Stimulated activated CD4-positive, alpha-beta T cell treated with anti-CD3 and anti-CD28 coated beads, Interleukin-4, amount 100 ng/mL, for 4 hours (primary cell): ENCODE measurements at regions not wholly inside any gene's neighbourhood (a gene's known extent, or its start where the extent isn't known, plus 50 kb on each side); places are given as distances from the start of the nearest gene placed in this dataset.
"Not testable (repeated sequence)": the region's sequence is repeated elsewhere in the genome, so short reads cannot be mapped to it uniquely, and the experiment has no call there.

Experiments used
- DNase-seq, 2 experiments: peaks; one replicate each; pipeline ENCODE4 v3.0.0-alpha.2; 2020

DNA sequence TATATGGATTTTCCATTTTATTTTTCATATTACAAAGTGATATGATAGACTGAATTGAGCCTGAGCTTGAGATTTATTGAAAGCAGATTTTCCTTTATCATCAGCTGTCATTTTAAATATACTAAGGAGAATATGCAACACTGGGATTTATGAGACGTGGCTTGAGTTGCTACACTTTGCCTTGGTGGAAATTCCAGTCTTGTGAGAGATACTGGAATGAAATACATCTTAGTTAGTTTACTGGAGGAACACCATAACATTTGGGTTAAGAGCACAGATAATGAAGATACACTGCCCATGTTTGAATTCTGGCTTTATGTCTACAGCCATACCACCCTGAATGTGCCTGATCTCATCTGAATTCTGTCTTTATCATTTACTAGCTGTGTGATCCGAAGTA, 86.5 kb upstream of the IFNGR1 start:
- no peak for DNase-seq

DNA sequence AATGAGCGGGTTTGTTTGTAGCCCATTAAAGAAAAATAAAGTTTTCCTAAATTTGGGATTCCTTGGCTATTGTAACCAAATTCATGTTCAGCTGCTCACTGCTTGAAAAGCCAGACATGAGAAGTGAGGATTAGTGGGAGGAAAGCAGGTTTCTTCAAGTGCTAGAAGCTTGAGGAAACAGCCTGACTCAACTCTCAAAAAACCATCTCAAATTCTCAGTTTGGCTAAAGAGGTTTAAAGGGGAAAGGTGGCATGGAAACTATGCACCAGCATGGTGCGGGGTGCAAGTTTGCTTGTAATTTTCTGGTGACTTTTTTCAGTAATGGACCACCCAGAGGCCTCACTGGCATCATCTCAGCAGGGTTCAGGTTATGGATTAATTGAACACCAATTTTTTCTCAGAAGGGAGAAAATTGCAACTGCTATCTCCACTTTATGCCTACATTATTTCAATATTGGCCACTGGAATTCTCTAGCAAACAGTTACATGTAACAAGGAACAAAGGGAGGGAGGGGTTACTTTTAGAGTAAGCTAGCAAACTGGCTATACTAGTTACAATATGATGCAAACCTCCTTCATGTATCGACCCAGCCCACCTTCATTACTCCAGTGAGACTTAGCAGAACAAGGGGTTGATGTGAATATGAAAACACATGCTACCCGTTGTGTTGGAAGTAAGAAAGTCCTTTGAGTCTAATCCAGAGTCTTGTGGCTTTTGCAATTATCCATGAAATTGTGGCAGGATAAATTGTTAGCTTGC, 85.0 kb upstream of the IFNGR1 start:
- no peak for DNase-seq

DNA sequence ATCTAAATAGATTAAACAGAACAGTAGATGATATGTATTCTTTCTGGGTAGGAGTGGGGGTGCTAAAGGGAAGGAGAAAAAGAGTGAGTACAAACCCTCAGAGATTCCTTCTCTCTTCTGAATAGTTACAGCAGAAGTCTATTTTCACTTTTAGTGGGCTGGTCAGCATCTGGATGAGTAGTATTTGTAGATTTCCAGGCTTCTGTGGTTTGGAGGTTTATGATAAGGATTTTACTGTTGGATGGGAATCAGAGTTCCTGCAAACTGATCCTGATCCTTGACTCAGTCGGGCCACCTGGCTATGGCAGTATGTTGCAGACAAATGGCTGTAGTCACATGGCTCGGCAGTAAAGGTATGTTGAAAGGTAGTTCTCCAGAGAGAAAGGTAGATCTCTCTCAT, 84.3 kb upstream of the IFNGR1 start:
- DNase-seq: no peak

DNA sequence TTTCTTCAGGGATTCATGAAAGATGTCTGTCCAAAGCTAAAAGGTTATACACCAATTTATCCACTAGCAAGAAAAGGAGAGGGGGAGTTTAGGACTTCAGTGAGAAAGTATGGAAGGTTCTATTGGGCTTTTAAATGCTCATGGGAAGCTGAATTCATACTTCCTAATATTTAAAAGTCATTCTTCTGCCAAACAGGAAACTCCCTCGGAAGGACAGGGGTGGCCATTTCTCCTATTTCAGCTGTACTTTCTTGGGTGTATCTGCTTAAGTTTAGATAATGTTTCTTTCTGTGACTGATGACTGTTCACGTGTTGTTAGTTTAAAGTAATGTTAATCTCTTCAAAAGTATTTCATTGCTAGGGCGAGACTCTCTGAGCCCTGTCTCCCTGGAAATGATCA, 80.5 kb upstream of the IFNGR1 start:
- no peak for DNase-seq

DNA sequence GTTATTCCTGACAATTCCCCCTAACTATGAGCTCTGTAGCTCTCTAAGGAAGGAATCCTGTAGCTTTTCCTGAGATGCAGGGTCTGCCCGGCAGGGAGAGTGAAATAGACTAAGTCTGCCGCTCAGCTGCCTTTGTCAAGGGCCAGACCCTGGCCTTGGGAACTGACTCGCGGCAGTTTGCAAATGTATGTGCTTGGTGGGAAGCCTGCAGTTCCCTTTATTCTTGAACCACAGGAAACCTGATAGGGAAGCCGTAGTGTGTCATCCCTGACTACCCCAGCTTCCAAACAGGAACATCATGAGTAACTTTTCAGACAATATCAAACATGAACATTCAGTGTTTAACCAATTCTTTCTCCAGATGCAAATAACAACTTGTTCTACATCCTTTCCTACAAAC, 78.7 kb upstream of the IFNGR1 start:
- DNase-seq: no peak

DNA sequence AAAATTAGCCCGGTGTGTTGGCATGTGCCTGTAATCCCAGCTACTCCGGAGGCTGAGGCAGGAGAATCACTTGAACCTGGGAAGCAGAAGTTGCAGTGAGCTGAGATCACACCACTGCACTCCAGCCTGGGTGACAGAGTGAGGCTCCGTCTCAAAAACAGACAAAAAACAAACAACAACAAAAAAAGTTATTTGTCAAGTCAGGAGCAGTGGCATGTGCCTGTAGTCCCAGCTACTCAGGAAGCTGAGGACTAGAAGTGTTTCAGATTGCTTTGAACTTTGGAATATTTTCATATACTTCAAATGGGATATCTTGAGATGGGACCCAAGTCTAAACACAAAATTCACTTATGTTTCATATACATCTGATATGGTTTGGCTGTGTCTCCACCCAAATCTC, 73.1 kb upstream of the IFNGR1 start:
- DNase-seq: not testable (repeated sequence)

DNA sequence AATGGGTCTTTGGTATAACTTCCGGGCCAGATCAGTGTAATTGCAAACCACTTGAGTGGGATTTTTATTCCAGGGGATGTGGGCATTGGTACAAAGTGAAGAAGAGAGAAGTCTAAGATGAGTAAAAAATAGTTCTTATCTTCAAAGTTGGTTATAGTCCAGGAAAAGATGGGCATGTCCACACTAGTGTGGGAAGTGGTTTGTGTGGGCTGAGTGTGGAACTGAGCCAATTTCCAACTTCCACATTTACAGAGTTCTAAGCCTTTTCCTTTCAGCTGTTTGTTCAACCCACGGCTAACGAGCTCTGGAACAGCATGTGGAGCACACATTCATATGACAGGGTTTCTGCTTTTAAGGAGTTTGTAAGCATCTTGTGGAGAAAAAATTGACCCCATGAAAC, 72.3 kb upstream of the IFNGR1 start:
- no peak for DNase-seq

DNA sequence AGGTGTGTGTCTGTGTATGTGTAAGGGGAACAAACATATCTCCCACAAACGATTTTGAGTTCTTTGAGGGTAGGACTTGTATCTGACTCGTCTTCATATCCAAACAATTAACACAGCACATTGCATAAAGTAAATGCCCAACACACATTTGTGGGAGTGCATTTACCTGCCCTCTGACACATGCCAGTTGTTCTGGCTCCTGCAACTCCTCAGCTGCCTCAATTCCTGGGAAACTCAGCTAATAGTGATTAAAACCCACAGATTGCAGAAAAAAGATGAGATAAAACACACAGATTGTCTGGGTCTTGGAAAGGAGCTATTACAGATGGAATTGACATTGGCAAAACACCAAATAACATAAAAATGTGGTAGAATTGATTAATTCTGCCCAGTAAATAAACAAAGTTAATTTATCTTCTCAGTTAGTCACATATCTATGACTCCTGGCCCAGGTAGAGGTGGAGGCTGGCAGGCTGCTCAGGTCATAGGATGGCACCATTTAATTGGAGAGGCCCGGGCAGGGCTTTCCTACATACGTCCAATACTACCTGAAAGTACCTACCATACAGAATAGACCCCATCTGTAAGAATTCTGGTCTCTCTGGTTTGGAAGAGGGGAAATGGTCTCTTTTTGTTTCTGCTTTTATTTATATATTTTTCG, 71.5 kb upstream of the IFNGR1 start:
- DNase-seq: no peak

DNA sequence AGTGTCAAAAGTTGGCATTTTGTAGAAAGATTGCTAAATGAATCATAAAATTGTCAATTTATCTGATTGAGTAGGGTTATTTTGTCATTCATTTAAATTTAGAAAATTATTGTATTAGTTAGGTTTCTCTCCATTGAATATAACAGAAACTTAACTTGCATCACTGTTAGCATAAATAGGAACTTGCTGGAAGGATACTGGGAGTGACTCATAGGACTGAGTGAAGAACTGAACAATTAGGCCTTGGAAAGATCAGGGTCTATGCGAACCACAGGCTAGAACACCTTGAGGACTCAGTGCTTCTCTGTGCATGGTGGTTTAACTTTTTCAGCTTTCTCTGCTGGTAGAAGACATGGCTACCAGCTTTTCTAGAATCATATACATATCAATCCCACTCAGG, 67.7 kb upstream of the IFNGR1 start:
- no peak for DNase-seq

DNA sequence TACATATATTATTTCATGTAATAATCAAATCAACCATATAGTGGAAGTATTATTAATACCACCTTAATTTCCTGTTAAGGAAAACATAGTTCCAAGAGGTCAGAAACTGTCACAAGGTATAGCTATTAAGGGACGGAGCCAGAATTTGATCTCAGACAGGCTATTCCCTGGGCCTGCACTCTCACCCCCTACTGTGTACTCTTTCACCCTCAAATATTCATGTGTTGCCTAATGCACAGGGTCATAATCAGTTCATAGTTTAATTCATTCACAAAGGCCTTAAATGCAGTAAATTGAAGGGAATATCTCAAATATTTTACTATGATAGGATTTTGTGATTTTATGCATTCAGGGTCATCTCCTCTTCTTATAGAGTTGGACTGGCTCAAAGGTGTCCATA, 67.2 kb upstream of the IFNGR1 start:
- no peak for DNase-seq

DNA sequence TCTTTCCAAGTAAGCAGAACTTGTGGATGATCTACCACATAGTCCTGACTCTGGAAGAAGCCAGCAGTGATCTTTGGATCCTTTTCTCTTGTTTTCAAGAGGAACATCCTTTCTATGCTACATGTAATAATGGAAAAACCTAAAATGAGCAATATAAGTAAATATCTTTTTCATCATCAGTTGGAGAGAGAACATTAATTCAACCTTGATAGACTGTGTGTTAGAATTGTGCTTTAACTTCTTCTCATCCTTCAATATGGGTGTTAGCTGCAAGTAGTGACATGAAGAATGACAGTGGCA, 65.6 kb upstream of the IFNGR1 start:
- no peak for DNase-seq

DNA sequence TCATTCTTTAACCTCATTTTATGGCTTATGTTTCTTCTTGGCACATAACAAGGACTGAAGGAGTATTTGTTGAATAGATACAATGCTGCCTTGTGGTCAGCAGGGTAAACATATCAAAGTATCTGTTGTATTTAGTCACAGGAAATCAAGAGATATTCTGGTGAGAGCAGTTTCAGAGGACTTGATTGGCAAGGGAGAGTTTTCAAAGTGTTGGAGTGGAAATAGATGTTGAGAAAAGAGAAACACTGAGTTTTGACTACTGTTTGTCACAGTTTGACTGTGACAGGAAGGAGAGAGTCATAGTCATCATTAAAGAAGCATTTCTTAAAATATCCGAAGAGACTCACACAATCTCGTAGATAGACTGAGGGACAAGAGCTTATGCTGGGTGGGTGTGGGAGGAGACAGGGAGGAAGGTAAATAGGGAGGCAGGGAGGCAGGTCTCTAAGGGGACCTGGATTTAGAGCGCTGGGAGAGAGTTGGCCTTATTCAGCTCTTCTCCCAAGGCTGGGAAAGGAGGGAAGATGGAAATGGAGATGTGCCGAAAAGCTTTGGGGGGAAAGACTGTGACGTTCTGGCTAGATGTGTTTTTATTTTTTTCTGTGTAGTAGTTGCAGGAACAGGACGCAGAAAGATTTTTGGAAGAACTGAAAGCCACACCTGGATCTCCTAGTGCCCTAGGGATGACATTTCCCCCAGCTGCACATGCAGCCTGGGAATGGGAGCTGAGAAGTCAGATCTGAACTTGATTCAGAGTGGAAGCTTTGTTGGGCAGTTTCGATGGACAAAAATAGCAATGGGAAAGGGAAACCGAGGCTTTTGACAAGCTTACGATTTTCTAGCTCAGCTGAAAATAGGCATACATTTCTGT, 65.0 kb upstream of the IFNGR1 start:
- DNase-seq: no peak

DNA sequence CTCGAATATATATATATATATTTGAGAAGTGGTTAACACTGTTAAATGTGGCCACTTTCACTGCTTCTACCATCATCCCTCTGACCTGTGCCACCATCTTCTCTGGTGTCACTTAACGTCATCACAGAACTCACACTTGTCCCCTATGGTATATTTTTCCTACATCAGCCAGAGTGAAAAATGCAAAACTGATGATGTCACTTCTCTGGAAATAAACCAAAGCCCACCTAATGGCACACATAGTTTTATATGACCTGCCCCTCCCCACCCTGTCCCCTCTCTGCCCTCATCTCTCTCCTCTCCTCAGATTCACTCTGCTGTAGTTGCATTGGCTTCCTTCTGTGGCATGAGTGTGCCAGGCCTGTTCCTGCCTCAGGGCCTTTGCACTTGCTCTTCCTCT, 63.9 kb upstream of the IFNGR1 start:
- DNase-seq: no peak

DNA sequence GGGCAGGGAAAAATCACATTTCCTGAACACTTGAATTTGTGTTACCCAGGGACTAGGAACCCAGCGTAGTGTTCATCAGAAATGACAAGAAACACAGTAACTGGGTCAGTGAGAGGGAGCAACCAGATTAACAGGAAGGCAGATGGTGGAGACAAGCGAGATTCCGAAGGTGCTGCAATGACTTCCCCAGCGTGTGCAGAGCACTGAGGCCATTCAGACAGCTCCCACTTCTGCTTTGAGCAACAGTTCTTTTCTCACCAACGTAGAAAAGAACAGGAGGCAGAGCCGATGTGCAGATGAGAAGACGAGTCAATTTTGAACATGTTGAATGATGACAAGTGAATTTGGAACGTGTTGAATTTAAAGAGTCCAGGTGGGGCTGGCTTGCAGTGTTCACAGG, 63.1 kb upstream of the IFNGR1 start:
- no peak for DNase-seq

DNA sequence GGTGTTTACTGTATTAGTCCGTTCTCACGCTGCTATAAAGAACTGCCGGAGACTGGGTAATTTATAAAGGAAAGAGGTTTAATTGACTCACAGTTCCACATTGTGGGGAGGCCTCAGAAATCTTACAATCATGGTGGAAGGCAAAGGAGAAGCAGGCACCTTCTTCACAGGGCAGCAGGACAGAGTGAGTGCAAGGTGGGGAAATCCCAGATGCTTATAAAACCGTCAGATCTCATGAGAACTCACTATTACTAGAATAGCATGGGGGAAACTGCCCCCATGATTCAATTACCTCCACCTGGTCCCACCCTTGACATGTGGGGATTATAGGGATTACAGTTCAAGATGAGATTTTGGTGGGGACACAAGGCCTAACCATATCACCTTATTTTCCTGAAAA, 60.1 kb upstream of the IFNGR1 start:
- DNase-seq: not testable (repeated sequence)

DNA sequence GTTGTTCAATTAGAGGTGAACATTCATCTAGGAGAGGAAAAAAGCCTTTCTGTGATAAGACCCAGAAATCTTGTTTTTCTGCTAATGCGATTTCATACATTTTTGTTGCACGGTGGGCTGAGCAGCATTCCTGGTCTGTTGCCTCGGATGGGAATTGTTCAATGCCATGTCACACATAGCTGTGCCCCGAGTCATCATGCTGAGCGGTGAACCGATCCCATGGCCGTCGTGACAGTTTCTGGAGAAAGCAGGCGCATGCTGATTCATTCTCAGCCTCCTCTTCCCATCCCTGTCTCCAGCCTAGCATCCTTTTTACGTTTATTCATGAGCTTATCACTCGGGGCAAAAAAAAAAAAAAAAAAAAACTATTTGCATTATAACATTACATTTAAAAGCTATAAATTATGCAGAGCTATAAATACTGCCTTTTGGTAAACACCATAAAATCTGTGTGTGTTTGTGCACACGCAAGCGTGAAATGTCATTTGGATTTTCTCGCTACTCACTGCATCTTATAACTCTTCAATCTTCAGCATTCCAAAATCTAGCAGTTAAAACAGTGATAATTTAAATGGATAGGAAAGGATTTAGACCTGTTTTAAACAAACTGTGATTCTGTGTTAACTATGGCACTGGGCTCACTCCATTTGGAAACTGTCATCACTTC, 58.9 kb upstream of the IFNGR1 start:
- no peak for DNase-seq

DNA sequence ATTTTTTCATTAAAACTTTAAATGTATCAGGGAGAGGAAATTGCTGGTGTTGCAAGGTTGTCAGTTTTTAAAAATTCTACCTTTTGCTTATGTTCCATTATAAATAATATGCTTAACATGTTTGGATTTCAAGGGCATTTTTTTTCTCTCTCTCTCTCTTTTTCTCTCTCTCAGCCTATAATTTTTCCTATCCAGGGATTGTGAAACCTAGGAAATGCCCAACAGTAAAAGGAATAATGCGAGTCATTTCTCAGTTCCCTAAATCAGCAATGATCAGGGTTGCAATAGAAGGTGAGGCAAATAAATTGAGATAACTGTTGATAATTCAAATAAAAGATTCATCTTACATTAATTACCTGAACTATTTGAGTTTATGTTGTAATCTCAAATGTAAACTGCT, 53.2 kb upstream of the IFNGR1 start:
- DNase-seq: no peak

DNA sequence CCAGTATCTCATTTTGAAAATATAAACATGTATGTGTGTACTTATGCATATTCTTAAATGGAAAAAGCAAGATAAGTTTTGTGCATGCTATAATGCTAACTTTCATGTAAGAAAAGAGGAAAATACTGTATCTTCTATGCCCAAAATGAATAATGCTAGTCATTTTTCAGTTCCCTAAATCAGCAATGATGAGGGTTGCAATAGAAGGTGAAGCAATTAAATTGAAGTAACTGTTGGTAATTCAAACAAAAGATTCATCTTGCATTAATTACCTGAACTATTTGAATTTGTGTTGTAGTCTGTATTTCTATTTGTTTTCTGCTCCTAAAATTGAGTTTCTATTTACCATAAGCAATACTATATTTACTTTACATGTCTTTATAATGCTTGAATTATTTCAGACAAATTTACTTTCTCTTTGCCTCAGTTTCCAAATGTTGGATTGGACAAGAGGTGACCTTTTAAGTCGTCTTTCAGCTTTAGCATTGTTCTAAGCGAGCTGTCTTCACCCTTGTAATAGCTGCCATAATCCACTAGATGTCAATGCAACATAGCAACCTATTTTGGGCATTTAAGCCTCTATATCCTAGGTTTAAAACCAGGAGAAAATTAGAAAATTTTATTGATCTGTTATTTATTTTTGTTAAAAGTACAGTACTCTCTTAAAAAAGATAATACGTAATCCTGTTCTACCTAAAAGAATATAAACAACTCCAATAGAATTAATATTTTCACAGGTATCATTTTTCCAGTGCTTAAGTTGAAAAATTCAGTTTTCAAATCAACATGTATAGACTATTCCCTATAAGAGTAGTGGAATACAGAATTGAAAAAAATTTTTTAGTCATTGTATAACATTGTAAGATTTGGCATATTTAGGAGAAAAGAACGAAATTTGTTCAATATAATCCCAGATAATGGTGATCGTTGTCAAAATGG, 52.3 kb upstream of the IFNGR1 start:
- no peak for DNase-seq

DNA sequence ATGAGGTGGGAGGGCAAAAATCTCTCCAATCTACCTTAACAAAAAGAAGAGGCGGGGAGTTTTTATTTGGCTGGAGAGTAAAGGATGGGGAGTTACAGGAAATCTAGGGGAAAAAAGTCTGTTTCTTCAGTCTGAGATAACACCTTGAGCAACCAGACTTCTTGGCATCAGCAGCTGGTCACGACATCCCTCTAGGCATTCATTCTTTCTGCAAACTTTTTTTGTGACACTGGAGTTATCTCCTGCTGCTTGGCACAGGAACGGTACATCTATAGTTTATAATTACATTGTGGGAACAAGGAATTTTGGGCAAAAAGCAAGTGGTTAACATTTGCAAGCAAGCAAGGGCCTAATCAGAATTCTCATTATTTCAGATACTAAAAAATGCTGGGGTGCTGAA, 50.6 kb upstream of the IFNGR1 start:
- no peak for DNase-seq

DNA sequence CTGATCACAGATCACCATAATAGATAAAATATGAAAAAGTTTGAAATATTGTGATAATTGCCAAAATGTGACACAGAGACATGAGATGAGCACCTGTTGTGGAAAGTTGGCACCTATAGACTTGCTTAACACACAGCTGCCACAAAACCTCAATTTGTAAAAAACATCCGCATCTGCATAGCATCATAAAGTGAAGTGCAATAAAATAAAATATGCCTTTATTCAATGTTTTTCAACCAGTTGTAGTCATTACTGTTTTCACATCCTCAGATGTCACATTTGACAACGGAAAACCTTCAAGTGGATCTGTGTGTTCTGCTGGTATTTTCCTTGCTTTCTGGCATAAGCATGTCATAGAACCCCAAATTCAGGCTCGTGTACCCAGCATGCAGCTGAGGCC, 50.2 kb upstream of the IFNGR1 start:
- no peak for DNase-seq
